ENCODE measurements at regions not wholly inside any gene's neighbourhood (a gene's known extent, or its start where the extent isn't known, plus 50 kb on each side); places are given as distances from the start of the nearest gene placed in this dataset.

- H3K9me3 ChIP-seq, result no peaks in the 10 kb centered on the region
- intact Hi-C loops (cut with DNase I), result no loop called here
- no peak overlapping the region for H3K4me3 ChIP-seq
- no peak for DNase-seq
- no peaks in the 10 kb centered on the region for H3K27me3 ChIP-seq
- no peaks in the 10 kb centered on the region for H3K36me3 ChIP-seq (replicated peaks in 1 of 2; ENCODE audit: insufficient read depth in 1 of 2, low read depth in 2 of 2)
- no peak for TF ChIP-seq POLR2A (IDR thresholded peaks at IDR 0.05)
- TF ChIP-seq CTCF (IDR thresholded peaks at IDR 0.05), result no peak
- ATAC-seq, result peak; percentile 48
- peaks cover 5% of the 10 kb centered on the region for H3K4me1 ChIP-seq
- H3K27ac ChIP-seq, result no peak overlapping the region
Measured at GRCh38 chr9:80004714-80005113, 432.9 kb downstream of the TLE4 start.

GRCh38 chr9:79990536-79990935, 418.8 kb downstream of the TLE4 start:
- DNase-seq (no peak), ATAC-seq (no peak)
- WGBS, 2 donors, result 4 to 11% methylated on average over 1 of the region's 1 CpG
- Histone ChIP-seq H3K27ac (no peak overlapping the region), H3K9me3 (no peaks in the 10 kb centered on the region), H3K27me3 (no peaks in the 10 kb centered on the region), H3K4me1 (peaks cover 15% of the 10 kb centered on the region), H3K36me3 (replicated peaks in 1 of 2; ENCODE audit: insufficient read depth in 1 of 2, low read depth in 2 of 2) (no peaks in the 10 kb centered on the region), H3K4me3 (no peak overlapping the region)
- intact Hi-C loops (cut with DNase I), result no loop called here
- TF ChIP-seq POLR2A (IDR thresholded peaks at IDR 0.05), result no peak
- TF ChIP-seq CTCF (IDR thresholded peaks at IDR 0.05), result no peak

GRCh38 chr9:79989079-79989478, 417.3 kb downstream of the TLE4 start:
- WGBS, 2 donors, result 62 to 72% methylated on average over 7 of the region's 7 CpGs
- Histone ChIP-seq H3K36me3 (replicated peaks in 1 of 2; ENCODE audit: insufficient read depth in 1 of 2, low read depth in 2 of 2) (no peaks in the 10 kb centered on the region), H3K4me3 (no peak overlapping the region), H3K27ac (no peak overlapping the region), H3K9me3 (no peaks in the 10 kb centered on the region), H3K27me3 (no peaks in the 10 kb centered on the region), H3K4me1 (peaks cover 15% of the 10 kb centered on the region)
- DNase-seq (no peak), ATAC-seq (no peak)
- TF ChIP-seq CTCF (IDR thresholded peaks at IDR 0.05) (no peak), POLR2A (IDR thresholded peaks at IDR 0.05) (no peak)
- intact Hi-C loops (cut with DNase I), result no loop called here

- 89 to 90% methylated on average over 1 of the region's 1 CpG for WGBS, 2 donors
Measured at GRCh38 chr9:79988126-79988525, 416.4 kb downstream of the TLE4 start.

More at GRCh38 chr9:79988126-79988525, 416.4 kb downstream of the TLE4 start:
- H3K4me3 ChIP-seq, result no peak overlapping the region
- no peak for ATAC-seq
- H3K9me3 ChIP-seq, result no peaks in the 10 kb centered on the region
- peaks cover 15% of the 10 kb centered on the region for H3K4me1 ChIP-seq
- no peak for DNase-seq
- intact Hi-C loops (cut with DNase I), result no loop called here
- H3K27me3 ChIP-seq, result no peaks in the 10 kb centered on the region
- H3K36me3 ChIP-seq (replicated peaks in 1 of 2; ENCODE audit: insufficient read depth in 1 of 2, low read depth in 2 of 2), result no peaks in the 10 kb centered on the region
- no peak overlapping the region for H3K27ac ChIP-seq
- TF ChIP-seq POLR2A (IDR thresholded peaks at IDR 0.05) (no peak), CTCF (IDR thresholded peaks at IDR 0.05) (no peak)

Data from body of pancreas (tissue), 4 donors.